NCI-H82 (cell line): ENCODE measurements at regions not wholly inside any gene's neighbourhood (a gene's known extent, or its start where the extent isn't known, plus 50 kb on each side); places are given as distances from the start of the nearest gene placed in this dataset.
A peak's percentile ranks its signal among the peaks of the same experiment; 100 is the strongest.

ENCODE experiments used
- DNase-seq: peaks from one replicate; lab custom pipeline; 2025; lab: John Stamatoyannopoulos, UW

DNA sequence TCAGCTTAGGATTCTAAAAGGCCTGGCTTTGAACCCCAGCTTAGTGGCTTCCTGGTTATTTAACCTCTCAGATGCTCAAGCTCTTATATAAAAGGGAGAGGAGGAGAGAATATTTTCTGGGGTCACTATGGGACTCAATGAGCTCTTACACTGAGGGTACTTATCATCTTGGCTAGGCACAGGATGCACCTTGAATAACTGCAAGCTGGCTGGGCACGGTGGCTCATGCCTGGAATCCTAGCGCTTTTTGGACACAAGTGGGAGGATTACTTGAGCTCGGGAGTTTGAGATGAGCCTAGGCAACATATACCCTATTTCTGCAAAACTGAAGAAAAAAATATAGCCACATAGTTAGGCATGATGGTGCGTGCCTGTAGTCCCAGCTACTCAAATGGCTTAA is 665.3 kb upstream of the RBFOX1 start:
- no peak for DNase-seq

DNA sequence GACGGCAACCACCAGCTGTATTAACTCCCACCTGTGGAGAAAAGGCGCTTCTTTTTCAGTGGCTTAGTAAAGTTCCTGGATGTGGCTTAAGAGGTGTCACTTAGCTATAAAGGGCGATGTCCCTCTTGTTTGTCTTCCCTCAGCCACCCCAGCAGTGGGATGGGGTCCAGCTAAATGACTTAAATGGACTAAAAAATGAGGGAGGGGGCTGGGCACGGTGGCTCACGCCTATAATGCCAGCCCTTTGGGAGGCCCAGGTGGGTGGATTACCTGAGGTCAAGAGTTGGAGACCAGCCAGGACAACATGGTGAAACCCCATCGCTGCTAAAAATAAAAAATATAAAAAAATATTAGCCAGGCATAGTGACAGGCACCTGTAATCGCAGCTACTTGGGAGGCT is 667.5 kb upstream of the RBFOX1 start:
- DNase-seq: no peak

DNA sequence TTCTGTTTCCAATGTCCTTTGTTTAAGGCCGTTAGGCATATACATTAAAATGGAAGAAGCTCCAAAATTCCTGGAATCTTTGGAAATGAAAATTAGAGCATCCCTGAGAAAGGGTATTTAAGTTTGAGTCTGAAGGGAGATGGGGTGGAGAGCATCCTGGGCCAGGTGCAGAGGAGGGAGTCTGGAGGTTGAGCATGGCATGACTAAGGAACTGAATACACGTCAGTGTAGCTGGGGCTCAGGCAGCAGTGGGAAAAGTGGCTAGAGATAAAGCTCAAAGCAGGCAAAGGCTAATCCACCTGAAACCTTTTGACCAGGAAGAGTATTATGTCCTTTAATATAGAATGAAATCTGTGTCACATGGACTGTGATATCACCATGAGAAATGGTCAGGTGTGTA is 669.0 kb upstream of the RBFOX1 start:
- DNase-seq: peak; percentile 37

DNA sequence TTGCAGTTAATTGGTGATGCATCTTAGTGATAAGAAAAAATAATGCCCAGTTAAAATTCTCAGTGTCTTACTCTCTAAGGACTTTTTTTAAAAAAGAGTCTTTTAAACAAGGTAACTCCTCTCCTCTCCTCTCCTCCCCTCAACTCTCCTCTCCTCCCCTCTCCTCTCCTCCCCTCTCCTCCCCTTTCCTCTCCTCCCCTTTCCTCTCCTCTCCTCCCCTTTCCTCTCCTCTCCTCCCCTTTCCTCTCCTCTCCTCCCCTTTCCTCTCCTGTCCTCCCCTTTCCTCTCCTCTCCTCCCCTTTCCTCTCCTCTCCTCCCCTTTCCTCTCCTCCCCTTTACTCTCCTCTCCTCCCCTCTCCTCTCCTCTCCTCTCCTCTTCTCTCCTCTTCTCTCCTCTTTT is 675.9 kb upstream of the RBFOX1 start:
- DNase-seq: no peak

DNA sequence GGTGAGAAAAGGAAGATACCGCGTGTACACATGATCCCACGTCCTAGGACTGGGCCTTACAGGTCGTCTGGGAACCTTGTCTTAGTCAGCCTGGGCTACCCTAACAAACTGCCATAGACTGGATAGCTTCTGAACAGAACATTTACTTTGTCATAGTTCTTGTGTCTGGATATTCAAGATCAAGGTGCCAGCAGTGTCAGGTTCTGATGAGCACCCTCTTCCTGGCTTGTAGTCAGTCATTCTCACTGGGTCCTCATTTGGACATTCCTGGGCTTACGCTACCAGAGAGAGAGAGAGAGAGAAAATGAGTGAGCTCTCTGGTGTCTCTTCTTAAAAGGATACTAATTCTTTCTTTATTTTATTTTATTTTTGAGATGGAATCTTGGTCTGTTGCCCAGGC is 685.8 kb upstream of the RBFOX1 start:
- peak; percentile 30 for DNase-seq

DNA sequence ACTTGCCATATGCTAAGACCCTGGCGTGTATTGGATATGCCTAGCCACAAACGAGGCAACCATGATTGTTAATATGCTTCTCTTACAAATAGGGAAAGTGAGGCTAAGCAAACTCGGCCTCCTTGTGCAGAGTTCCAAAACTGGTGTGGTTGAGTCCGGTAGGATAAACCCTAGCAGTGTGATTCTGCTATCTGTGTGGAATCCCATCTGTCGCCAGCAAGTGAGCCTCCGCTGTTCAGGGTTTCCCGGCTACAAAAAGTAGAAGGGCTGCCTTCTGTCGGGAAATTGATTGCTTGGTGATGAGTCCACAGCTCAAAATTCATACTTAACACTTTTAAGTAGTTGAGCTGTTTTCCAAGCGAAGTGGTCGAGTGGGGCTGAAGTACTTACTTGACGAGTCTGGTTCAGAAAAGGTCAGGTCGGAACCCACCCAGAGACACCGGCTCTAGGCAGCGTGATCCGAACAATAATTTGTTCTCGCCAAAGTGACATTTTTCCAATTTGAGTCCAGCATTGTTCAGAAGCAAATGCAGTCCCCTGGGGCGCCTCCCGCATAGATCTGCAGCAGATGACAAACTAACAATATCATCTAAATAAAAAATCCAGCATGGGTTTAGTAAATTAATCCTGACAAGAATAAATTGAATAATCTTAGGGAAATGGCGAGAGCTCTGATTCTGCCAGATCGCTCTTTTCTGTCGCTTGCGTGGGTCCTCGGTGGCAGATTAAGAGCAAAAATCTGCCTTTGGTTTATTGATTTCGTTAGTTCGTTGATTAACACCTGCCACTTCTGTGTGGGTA is 686.7 kb upstream of the RBFOX1 start:
- DNase-seq: peak; percentile 82

DNA sequence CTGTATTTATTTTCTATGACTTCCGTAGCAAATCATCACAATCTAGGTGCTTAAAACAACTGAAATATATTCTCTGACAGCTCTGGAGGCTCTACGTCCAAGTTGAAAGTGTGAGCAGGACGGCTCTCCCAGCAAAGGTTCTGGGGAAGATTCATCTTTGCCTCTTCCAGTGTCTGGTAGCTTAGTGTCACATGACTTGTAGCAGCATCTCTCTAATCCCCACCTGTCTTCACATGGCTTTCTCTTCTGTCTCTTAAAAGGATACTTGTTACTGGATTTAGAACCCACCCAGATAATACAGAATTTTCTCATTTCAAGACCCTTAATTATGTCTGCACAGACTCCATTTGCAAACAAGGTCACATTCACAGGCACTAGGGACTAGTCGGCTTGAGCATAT is 687.7 kb upstream of the RBFOX1 start:
- peak; percentile 67 for DNase-seq

DNA sequence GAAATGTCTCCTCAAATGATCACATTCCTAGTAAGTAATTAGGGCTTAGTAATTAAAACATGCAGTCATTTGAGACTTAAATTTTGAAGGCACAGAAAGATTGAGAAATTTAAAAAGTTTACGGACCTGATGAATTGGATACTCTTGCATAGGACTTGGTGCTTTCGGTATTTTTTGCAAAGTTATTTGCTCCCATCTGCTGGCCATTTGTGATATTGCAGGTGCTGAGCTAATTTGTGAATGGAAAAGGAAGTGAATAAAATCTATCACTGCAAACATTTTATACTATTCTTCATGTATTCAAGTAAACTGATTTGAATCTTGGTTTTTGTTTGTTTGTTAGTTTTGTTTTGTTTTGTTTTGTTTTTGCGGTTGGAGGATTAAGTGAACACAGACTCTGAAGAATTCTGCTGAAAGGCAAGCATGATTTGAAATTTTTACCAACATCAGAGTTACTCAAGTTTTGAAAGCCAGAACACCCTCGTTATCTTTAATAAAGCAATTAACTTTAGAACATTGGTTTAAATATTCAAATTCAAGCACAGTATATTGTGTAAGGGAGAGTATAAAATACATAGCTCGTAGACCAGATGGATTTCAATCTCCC is 689.5 kb upstream of the RBFOX1 start:
- DNase-seq: peak; percentile 73

DNA sequence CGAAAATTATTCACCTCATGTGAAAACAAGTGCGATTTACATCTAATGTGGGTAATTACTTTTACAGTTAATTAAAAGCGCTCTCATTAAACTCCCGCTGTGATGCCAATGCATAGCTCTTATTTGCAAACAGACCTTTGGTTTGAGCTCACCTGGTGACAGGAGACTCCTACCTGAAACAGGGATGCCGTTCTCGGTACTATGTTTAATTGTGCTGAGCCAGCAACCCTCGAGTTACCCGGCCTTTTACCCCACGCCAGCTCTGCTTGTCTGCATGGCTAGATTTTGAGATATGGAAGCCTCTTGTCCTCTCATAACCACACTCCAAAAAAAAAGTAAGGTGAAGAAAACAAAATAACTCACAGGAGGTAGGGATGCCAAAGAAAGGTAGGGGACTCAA is 690.4 kb upstream of the RBFOX1 start:
- DNase-seq: no peak

DNA sequence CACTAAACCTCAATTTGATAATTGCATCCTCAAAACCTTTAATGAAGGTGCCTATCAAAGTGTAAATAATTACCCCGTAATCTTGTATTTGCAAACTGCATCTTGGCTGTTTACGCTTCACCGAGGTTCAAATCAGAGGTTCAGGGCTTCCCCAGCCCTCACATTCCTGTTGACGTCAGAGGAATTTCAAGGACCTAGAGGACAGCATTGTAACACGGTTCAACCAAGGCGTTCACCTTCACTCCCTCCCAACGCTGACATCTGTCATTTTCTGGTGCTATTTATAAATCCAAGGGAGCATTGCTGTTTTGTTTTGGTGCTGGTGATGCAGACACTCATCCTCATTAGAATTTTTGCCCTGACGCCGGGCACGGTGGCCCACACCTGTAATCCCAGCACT is 691.6 kb upstream of the RBFOX1 start:
- no peak for DNase-seq

DNA sequence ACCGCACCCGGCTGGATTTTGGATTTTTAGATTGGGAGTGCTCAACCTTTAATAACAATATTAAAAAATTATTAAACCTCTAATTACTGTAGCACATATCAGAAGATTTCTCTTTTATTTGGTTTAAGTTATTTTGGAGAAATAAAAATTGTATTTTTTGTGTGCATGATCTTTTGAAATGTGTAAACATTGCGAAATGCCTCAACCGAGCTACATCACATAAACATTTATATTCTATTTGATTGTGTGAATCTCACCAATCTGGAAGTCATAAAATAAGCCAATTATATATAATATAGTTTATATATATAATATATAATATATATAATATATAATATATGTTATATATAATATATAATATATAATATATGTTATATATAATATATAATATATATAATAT is 696.2 kb upstream of the RBFOX1 start:
- DNase-seq: no peak

DNA sequence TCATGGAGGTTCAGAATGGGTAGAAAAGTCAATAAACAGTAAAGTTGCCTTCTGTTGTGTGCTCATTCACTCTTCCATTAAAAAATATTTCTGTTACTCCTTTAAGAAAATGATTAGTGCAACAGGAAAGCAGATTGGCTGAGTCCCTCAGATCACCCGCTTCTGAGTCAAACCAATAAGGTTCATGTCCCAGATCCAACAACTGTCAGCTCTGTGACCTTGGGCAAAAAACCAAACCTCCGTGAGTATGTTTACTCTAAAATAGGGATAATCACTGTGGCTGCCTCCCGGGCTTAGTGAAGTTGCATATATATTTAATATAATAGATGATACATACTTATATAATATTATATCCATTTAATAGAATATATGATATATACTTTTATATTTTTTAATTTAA is 698.5 kb upstream of the RBFOX1 start:
- no peak for DNase-seq

DNA sequence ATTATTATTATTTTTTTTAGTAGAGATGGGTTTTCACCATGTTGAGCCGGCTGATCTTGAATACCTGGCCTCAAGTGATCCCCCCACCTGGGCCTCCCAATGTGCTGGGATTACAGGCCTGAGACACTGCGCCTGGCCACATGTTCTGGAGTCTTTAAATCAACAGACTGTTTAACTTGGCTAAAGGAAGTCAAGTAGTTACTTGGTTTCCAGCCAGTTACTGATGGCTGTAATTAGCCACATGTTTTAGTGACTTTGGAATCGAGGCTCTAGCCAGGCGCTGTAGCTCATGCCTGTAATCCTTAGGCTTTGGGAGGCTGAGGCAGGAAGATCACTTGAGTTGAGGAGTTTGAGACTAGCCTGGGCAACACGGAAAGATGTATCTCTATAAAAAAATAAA is 699.2 kb upstream of the RBFOX1 start:
- no peak for DNase-seq

DNA sequence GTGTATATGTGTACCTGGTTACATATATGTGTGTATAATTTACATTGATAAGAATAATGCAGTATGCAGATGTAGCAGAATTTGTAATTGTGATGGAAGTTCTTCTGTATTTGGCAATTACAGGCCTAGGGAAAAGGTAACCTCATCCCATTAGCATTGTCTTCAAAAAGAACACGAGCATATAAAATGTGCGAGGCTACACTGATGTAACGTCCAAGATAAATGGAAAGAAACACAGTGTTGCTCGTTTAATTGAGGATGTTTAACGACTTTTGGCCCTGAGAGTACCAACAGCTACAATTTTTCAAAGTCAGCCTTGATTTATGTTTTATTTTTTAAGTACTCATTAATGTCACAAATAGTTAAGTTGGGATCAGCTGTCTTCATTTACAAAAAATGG is 703.5 kb upstream of the RBFOX1 start:
- DNase-seq: no peak

DNA sequence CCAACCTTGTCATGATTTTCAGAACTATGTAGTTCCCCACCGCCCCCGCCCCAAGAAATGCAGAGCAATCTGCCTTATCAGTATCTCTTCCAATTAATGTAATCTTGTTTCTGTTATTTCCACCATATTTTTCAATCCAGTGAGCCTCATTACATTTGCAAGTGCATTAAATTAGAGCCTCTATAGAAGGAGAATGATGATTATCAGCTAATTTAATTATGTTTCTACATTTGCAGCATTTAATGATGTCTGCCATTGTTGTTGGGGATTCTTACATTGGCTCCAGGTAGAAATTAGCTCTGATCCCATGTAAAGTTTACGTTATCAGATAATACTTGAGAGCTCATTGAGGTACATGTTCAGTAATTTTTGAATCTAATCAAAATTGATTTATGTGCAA is 707.0 kb upstream of the RBFOX1 start:
- no peak for DNase-seq

DNA sequence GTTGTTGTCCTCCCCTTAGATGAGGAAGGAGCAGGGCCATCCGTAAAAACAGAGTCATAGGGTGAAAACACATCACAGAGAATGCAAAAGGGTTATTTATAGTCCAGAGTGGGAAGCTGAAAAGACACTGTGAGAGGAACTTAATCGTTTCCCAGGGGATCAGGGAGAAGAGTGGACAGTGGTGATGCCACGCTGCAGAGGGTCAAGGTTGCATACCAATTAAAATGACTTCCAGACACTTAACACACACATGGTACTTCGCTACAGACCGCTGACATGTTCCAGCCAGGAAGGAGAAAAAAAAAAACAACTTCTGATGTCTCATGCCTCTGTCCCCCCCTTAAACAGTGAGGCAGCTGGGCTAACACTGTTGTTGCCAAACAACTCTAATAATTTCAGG is 713.8 kb upstream of the RBFOX1 start:
- no peak for DNase-seq

DNA sequence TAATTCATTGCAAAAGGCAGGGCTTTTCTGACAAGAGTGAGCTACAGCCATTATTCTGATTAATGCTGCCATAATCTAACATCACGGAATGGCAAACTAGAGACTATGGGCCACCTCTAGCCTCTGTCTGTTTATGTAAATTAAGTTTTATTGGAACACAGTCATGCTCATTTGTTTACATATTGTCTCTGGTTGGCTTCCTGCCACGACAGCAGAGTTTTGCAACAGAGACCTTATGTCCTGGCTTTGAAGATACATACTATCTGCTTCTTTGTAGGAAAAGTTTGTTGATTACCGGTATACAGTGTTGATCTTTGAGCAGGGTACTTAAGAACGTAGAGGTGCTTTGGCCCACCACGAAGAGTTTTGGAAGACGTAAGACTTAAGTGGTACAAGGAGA is 715.9 kb upstream of the RBFOX1 start:
- no peak for DNase-seq

DNA sequence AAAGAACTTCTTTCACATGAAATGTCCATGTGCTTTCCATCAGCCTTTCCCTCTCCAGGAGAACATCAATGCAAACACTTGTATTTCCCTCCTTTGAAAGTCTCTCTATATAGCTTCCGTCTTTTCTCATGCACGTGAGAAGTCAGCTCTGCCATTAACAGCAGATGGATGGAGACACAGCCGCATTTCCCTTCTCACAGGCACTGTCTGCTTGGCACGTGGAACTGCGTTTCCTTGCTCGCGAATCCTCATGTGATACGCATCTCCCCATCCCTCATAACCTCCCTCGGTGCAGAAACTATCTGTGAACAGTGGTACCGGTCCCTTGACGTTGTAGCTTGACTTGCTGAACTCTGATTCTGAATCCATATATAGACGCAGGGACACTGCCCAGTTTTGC is 717.0 kb upstream of the RBFOX1 start:
- no peak for DNase-seq

DNA sequence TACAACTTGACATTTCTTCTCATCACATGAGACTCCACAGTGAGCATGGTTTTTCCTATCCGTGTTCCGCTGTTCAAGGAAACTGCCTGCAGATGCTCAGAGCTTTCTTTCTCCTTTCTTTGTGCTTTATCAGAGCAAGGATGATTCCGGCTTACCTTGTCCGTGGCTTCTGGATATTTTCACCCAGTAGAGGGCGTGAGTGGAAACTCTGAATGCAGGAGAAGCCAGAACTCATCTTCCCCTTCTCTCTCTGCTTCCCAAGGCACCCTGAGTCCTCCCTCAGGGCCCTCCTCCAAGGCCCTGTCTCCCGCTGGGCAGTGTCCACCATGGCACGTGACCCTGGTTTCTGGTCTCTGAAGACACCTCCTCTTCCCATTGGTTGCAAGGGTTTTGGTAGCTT is 721.1 kb upstream of the RBFOX1 start:
- peak; percentile 22 for DNase-seq

DNA sequence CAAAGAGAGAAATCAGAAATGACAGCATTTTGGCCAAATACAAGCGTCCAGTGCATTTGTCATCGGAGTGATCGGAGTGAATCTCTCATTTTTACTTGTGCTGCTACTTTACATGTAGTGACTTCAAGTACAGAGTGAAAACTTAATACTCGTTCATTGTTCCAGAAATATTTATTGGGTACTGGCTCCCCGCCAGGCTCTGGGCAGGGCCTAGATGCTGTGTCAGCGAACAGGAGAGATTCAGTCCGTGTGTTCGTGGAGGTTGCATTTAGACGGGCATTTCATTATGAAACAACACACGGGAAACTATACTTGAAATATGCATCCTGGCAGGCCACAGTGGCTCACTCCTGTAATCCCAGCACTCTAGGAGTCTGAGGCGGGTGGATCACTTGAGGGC is 727.2 kb upstream of the RBFOX1 start:
- DNase-seq: no peak

DNA sequence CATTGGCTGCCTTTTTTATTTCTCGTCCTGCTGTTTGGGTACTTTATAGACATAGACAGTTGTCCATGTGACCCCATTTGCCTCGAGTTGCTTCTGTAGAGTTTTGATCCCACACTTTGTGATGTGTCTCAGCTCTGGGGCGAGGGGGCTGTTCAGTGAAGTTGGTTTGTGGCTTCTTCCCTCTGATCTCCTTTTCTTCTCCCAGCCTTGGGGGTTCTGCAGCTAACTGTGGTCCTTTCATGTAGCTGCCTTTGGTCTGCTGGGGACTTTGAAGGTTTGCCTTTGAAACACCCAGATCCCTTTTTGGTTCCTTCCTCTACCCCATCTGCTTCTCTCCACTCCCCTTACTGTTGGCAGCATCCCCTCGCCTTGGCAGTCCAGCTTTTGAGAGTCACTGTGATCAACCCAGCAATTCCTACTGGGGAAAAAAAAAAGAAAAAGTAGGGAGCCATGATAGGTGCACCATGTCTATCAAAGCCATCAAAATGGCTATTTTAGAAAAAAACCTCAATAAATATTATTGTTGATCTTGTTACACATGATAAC is 728.8 kb upstream of the RBFOX1 start:
- DNase-seq: no peak

DNA sequence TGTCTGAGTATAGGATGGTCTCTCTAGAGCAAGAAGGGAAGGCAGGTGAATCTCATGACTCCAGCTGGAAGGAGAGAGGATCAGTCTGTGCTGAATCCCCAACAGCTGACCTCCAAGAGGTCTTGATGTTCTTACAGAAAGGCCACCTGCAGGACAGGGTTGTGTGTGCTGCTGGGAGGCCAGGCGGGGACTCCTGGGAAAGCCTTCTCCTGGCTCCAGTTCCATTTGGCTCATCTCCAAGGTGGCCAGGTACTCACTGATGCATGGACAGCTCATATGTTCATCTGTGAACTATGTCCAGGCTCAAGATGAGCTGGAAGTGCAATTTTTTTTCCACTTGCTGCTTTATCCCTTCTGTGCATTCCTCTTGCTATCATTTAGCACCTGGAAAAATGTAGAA is 730.2 kb upstream of the RBFOX1 start:
- DNase-seq: peak; percentile 89

DNA sequence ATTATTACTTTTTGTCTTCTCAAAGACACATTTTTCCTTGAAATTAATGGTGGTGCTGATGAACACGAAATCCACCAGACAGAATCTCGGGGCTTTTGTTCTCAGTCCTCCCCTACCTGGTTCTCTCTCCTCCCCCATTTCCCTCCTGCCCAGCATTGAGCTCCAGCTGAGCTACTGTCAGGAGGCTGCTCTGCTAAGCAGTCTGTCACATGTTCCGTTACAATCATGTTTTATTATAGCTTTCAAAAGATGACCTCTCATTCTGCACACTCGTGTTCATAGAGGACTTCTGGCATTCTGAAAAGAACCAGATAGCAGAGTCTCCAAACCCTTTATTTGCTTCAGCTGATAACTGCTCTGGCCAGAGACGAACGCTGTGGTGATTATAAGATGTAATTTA is 732.5 kb upstream of the RBFOX1 start:
- peak; percentile 63 for DNase-seq

DNA sequence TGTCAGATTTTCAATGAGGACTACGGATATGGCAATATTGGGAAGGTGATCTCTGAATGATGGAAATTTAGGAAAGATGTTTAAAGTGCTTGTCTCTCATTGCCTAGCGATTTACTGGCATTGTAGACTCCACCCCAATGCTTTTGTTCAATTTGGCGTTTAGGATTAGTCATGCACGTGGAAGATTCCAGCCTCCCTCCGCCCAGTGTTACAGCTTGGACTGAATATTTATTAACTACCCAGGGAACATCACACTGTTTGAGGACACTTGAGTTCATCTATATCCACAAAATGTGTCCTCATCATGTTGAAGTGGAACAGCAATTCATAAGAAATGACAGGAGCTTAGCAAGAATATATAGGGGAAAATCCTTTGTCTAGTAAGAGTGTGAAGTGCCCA is 738.8 kb upstream of the RBFOX1 start:
- DNase-seq: no peak
